Uterus (tissue), 2 donors: ENCODE measurements at regions not wholly inside any gene's neighbourhood (a gene's known extent, or its start where the extent isn't known, plus 50 kb on each side); places are given as distances from the start of the nearest gene placed in this dataset.

Source experiments
- POLR2A ChIP-seq, 2 donors: fragments of 450-650 bp; IDR thresholded peaks; one replicate each; pipeline ENCODE4 v1.6.1; 2016; ENCODE audit warnings: antibody characterized with exemption in 2 of 2, mild to moderate bottlenecking in 1 of 2, moderate library complexity in 1 of 2
- TF ChIP-seq, protein P1 (sequence below), 4 experiments: fragments of 200-600 bp in 2 of 4; fragments of 450-650 bp in 2 of 4; sonication (generic) in 2 of 4; IDR thresholded peaks; one replicate each; pipeline ENCODE4 v1.5.1; 2016 to 2019; ENCODE audit warnings: antibody characterized with exemption in 4 of 4, mild to moderate bottlenecking in 2 of 4, moderate library complexity in 1 of 4

DNA sequence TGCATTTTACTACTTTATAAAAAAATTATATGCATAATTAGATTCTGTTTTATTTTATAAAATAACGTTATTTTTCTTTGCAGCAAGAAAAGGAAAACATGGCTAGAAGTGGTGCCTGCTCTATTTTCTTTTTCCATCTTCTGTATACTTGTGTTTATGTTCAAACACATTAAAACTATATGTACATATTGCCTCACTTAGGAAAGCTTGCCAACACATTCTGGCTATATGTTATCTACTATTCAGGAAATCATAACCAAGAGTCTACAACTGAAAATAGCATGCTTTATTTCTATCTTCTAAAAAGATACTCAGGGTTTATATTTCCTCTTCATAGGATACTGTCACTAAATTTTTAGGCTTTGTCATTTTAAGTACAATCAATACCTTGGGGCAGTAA, 90.2 kb upstream of the KCNMB2 start:
- TF ChIP-seq, protein P1, sequence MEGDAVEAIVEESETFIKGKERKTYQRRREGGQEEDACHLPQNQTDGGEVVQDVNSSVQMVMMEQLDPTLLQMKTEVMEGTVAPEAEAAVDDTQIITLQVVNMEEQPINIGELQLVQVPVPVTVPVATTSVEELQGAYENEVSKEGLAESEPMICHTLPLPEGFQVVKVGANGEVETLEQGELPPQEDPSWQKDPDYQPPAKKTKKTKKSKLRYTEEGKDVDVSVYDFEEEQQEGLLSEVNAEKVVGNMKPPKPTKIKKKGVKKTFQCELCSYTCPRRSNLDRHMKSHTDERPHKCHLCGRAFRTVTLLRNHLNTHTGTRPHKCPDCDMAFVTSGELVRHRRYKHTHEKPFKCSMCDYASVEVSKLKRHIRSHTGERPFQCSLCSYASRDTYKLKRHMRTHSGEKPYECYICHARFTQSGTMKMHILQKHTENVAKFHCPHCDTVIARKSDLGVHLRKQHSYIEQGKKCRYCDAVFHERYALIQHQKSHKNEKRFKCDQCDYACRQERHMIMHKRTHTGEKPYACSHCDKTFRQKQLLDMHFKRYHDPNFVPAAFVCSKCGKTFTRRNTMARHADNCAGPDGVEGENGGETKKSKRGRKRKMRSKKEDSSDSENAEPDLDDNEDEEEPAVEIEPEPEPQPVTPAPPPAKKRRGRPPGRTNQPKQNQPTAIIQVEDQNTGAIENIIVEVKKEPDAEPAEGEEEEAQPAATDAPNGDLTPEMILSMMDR (IDR thresholded peaks at IDR 0.05) = no peak
- no peak for TF ChIP-seq POLR2A (IDR thresholded peaks at IDR 0.05)
